Progenitor cell of endocrine pancreas (in vitro differentiated cells): ENCODE measurements at regions not wholly inside any gene's neighbourhood (a gene's known extent, or its start where the extent isn't known, plus 50 kb on each side); places are given as distances from the start of the nearest gene placed in this dataset.
"Not testable (repeated sequence)": the region's sequence is repeated elsewhere in the genome, so short reads cannot be mapped to it uniquely, and the experiment has no call there.

ENCODE experiments used
- DNase-seq: peaks from one replicate; pipeline ENCODE4 v3.0.0; 2021; ENCODE audit warnings: low spot score; ENCODE audit not compliant: unreplicated experiment
- H3K27ac Mint-ChIP-seq: 2 replicates; pipeline ENCODE4 v1.8.0; 2021; ENCODE audit warnings: mild to moderate bottlenecking, moderate library complexity, mixed read lengths
- H3K27me3 Mint-ChIP-seq: 2 replicates; pipeline ENCODE4 v1.8.0; 2021; ENCODE audit warnings: mixed read lengths
- H3K36me3 Mint-ChIP-seq: 2 replicates; pipeline ENCODE4 v1.8.0; 2022; ENCODE audit warnings: mixed read lengths; ENCODE audit not compliant: insufficient read depth
- H3K4me1 Mint-ChIP-seq: 2 replicates; pipeline ENCODE4 v1.8.0; 2021; ENCODE audit warnings: low read depth, mixed read lengths
- H3K4me3 Mint-ChIP-seq: 2 replicates; pipeline ENCODE4 v1.8.0; 2021; ENCODE audit warnings: low read depth, mild to moderate bottlenecking, moderate library complexity, mixed read lengths
- H3K9me3 Mint-ChIP-seq: 2 replicates; pipeline ENCODE4 v1.8.0; 2021; ENCODE audit warnings: low read depth, mixed read lengths
- TF ChIP-seq, protein P1 (sequence below): fragments of 200-600 bp; sonication (generic); IDR thresholded peaks from one replicate; pipeline ENCODE4 v1.5.0; 2021; ENCODE audit warnings: antibody characterized with exemption, mild to moderate bottlenecking; ENCODE audit not compliant: unreplicated experiment

DNA sequence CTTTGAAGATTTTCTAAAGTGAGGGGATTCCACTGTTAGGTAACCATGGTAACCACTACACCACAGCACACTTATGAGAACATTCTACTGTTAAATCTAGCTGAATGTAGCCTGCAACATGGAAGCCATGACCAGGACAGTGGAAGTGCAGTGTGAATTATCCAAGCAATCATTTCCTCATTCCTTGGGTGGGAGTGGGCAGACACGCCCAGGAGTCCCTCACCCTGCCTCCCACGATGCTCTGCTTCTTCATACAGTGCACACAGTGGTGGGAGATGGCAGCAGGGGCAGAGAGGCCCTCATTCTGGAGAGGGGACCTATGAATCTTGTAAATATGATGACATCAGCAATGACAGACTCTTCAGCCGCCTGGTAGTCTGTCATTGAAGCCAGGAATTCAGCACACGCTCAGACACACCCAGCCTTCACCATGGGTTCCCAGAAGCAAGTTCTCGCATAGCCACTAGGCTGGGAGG is 70.1 kb upstream of the HOXC13 start:
- H3K9me3 Mint-ChIP-seq: no peaks in the 10 kb centered on the region
- no peaks in the 10 kb centered on the region for H3K36me3 Mint-ChIP-seq
- TF ChIP-seq, protein P1, sequence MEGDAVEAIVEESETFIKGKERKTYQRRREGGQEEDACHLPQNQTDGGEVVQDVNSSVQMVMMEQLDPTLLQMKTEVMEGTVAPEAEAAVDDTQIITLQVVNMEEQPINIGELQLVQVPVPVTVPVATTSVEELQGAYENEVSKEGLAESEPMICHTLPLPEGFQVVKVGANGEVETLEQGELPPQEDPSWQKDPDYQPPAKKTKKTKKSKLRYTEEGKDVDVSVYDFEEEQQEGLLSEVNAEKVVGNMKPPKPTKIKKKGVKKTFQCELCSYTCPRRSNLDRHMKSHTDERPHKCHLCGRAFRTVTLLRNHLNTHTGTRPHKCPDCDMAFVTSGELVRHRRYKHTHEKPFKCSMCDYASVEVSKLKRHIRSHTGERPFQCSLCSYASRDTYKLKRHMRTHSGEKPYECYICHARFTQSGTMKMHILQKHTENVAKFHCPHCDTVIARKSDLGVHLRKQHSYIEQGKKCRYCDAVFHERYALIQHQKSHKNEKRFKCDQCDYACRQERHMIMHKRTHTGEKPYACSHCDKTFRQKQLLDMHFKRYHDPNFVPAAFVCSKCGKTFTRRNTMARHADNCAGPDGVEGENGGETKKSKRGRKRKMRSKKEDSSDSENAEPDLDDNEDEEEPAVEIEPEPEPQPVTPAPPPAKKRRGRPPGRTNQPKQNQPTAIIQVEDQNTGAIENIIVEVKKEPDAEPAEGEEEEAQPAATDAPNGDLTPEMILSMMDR: no peak
- H3K27ac Mint-ChIP-seq: no peak overlapping the region
- DNase-seq: no peak
- peaks cover 2% of the 10 kb centered on the region for H3K4me1 Mint-ChIP-seq
- peaks cover 43% of the 10 kb centered on the region for H3K27me3 Mint-ChIP-seq
- H3K4me3 Mint-ChIP-seq: no peak overlapping the region

DNA sequence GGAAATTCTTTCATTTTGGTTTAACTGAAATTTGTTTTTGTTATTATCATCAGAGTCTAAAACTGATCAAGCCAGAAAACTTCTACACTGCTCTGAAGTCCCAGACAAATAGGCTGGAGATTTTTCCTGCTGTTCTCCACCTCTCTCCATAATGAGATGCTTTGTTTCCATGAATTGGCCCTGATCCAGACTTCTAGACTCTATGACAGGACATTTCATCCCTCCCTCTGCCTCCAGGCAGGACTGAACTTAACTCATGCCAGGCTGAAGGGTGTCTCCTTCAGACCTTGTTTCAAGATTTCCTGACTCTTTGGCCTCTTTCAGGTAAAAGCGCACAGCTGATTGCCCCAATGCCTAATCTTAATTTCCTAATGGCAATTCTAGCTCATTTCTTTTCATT is 69.1 kb upstream of the HOXC13 start:
- H3K27me3 Mint-ChIP-seq: peaks cover 47% of the 10 kb centered on the region
- no peak overlapping the region for H3K4me3 Mint-ChIP-seq
- H3K4me1 Mint-ChIP-seq: peaks cover 2% of the 10 kb centered on the region
- no peaks in the 10 kb centered on the region for H3K36me3 Mint-ChIP-seq
- TF ChIP-seq, protein P1: no peak
- no peak for DNase-seq
- H3K27ac Mint-ChIP-seq: no peak overlapping the region
- H3K9me3 Mint-ChIP-seq: no peaks in the 10 kb centered on the region

DNA sequence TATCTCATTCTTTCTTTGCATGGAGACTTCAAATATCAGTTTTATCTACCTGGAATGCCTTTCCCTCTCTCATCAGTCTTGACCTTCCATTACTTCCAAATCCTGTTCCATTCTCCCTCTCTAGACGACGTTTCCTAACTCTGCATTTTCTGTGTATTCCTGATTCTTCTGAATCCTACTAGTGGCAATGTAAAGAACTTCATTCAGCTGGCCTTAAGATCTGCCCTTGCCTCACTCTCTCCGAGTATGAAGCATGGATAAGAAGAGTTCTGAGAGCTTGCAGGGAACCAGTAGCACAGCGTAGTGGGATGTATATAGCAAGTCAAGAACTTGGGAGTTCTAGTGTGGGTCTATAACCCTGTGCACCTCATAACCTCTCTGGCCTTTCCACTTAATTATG is 68.5 kb upstream of the HOXC13 start:
- TF ChIP-seq, protein P1: peak; percentile 18
- Mint-ChIP-seq H3K27me3 (peaks cover 47% of the 10 kb centered on the region), H3K9me3 (no peaks in the 10 kb centered on the region), H3K4me1 (peaks cover 2% of the 10 kb centered on the region), H3K36me3 (no peaks in the 10 kb centered on the region), H3K4me3 (no peak overlapping the region), H3K27ac (no peak overlapping the region)
- DNase-seq: no peak

DNA sequence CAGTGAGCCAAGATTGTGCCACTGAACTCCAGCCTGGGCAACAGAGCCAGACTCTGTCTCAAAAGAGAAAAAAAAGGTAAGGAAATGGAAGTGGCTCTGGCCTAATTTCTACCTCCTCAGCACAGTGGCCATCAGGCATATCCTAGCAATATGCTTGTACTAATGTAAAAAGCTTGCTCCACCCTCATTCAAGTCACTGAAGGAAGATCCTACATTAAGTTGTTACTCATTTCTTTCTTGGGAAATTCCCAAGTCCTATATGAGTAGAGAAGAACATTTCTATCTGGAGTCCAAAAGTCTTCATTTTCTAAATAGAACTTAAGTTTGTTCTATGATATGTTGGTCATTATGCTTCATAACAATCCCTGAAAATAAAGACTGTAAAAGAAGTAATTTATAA is 67.3 kb upstream of the HOXC13 start:
- peaks cover 48% of the 10 kb centered on the region for H3K27me3 Mint-ChIP-seq
- no peak overlapping the region for H3K4me3 Mint-ChIP-seq
- no peak for DNase-seq
- no peaks in the 10 kb centered on the region for H3K9me3 Mint-ChIP-seq
- TF ChIP-seq, protein P1: no peak
- no peaks in the 10 kb centered on the region for H3K36me3 Mint-ChIP-seq
- peaks cover 2% of the 10 kb centered on the region for H3K4me1 Mint-ChIP-seq
- H3K27ac Mint-ChIP-seq: no peak overlapping the region

DNA sequence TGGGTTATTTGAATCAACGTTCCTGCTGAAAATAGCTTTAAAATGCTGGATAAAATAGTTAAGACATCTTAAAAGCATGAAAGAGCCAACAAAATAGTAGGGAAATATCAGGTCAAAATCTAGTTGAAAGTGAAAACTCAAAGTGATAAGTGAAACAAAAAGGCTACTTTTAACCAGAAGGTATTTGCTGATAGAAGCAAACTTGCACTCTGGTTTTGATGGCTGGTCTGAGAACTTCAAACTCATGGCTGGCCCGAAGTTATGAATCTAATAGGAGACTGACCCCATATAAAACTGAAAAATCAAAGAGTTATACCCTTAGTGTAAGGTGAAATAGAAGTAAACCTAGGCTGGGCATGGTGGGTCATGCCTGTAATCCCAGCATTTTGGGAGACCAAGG is 66.3 kb upstream of the HOXC13 start:
- peaks cover 2% of the 10 kb centered on the region for H3K4me1 Mint-ChIP-seq
- no peak for DNase-seq
- no peaks in the 10 kb centered on the region for H3K9me3 Mint-ChIP-seq
- H3K27ac Mint-ChIP-seq: no peak overlapping the region
- TF ChIP-seq, protein P1: no peak
- no peaks in the 10 kb centered on the region for H3K36me3 Mint-ChIP-seq
- no peak overlapping the region for H3K4me3 Mint-ChIP-seq
- H3K27me3 Mint-ChIP-seq: peaks cover 53% of the 10 kb centered on the region

DNA sequence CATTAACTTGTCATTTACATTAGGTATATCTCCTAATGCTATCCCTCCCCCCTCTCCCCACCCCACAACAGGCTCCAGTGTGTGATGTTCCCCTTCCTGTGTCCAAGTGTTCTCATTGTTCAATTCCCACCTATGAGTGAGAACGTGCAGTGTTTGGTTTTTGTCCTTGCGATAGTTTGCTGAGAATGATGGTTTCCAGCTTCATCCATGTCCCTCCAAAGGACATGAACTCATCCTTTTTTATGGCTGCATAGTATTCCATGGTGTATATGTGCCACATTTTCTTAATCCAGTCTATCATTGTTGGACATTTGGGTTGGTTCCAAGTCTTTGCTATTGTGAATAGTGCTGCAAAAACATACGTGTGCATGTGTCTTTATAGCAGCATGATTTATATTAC is 60.7 kb upstream of the HOXC13 start:
- not testable (repeated sequence) for DNase-seq, H3K4me3 Mint-ChIP-seq, H3K36me3 Mint-ChIP-seq, H3K4me1 Mint-ChIP-seq, H3K27ac Mint-ChIP-seq
- peaks cover 29% of the 10 kb centered on the region for H3K27me3 Mint-ChIP-seq
- peaks cover 14% of the 10 kb centered on the region for H3K9me3 Mint-ChIP-seq
